ENCODE measurements at regions not wholly inside any gene's neighbourhood (a gene's known extent, or its start where the extent isn't known, plus 50 kb on each side); places are given as distances from the start of the nearest gene placed in this dataset.

DNA sequence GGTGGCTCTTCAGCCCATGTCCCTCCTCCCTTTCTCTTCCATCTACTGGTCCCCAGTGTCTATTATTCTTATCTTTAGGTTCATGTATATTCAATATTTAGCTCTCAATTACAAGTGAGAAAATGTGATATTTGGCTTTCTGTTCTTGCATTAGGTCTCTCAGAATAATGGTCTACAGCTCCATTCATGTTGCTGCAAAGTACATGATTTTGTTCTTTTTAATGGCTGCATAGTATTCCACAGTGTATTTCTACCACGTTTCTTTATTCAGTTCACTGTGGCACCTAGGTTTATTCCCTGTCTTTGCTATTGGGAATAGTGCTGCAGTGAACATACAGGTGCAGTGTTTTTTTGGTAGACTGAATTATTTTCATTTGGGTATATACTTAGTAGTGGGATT lies 1308.8 kb downstream of the EFNA5 start:
- H3K9ac ChIP-seq, result no peak overlapping the region
- ChIA-PET CTCF (no interaction called here), POLR2A (no interaction called here)
- no peaks in the 10 kb centered on the region for H3K79me2 ChIP-seq (ENCODE audit: insufficient read depth)
- DNase-seq, result no peak
- no peak overlapping the region for H3K4me2 ChIP-seq
- H3K4me1 ChIP-seq (ENCODE audit: control insufficient read depth in 1 of 2, insufficient read depth in 2 of 2, low read depth in 1 of 2, low read length in 1 of 2), result peaks cover 0 to 10% of the 10 kb centered on the region in 2 experiments; a peak in 1 of 4 replicates
- H3K9me3 ChIP-seq, result no peaks in the 10 kb centered on the region
- no peak overlapping the region for H3K27ac ChIP-seq (ENCODE audit: low read depth in 2 of 2, low read length in 1 of 2)
- 31% methylated on average over 1 of the region's 1 CpG for WGBS (ENCODE audit: low lambda C conversion rate)
- no peaks in the 10 kb centered on the region for H3K27me3 ChIP-seq (ENCODE audit: insufficient read depth)
- H3K36me3 ChIP-seq (replicated peaks in 1 of 2; ENCODE audit: control insufficient read depth in 1 of 2, insufficient read depth in 2 of 2, low read length in 1 of 2), result no peaks in the 10 kb centered on the region
- no peaks in the 10 kb centered on the region for H4K20me1 ChIP-seq (ENCODE audit: insufficient read depth)
- H3K4me3 ChIP-seq (ENCODE audit: low read depth in 2 of 2, low read length in 1 of 2), result no peak overlapping the region
- H3F3A ChIP-seq (replicated peaks; ENCODE audit: insufficient read depth), result peaks cover 6% of the 10 kb centered on the region
- H3K9me2 ChIP-seq, result no peaks in the 10 kb centered on the region
- TF ChIP-seq POLR2AphosphoS5 (IDR thresholded peaks at IDR 0.05; ENCODE audit: low read depth, low read length) (no peak), EP300 (IDR thresholded peaks at IDR 0.05; ENCODE audit: borderline replicate concordance in 1 of 2, low read depth in 1 of 2, low read length in 1 of 2) (no peak), NRF1 (IDR thresholded peaks at IDR 0.05; ENCODE audit: low read depth, low read length) (no peak), TAF1 (IDR thresholded peaks at IDR 0.05; ENCODE audit: borderline replicate concordance, low read depth, low read length) (no peak), FOXJ3 (CRISPR knock-in tag; IDR thresholded peaks at IDR 0.05) (no peak), MXI1 (IDR thresholded peaks at IDR 0.05; ENCODE audit: low read depth, low read length) (no peak), GATA2 (CRISPR knock-in tag; IDR thresholded peaks at IDR 0.05) (no peak), FOSL2 (IDR thresholded peaks at IDR 0.05; ENCODE audit: borderline replicate concordance, low read depth) (no peak)
- TF ChIP-seq, protein P1, sequence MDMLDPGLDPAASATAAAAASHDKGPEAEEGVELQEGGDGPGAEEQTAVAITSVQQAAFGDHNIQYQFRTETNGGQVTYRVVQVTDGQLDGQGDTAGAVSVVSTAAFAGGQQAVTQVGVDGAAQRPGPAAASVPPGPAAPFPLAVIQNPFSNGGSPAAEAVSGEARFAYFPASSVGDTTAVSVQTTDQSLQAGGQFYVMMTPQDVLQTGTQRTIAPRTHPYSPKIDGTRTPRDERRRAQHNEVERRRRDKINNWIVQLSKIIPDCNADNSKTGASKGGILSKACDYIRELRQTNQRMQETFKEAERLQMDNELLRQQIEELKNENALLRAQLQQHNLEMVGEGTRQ (IDR thresholded peaks at IDR 0.05; ENCODE audit: borderline replicate concordance, low read depth, low read length), result no peak
- no peak overlapping the region for H2AFZ ChIP-seq (ENCODE audit: low read depth)

DNA sequence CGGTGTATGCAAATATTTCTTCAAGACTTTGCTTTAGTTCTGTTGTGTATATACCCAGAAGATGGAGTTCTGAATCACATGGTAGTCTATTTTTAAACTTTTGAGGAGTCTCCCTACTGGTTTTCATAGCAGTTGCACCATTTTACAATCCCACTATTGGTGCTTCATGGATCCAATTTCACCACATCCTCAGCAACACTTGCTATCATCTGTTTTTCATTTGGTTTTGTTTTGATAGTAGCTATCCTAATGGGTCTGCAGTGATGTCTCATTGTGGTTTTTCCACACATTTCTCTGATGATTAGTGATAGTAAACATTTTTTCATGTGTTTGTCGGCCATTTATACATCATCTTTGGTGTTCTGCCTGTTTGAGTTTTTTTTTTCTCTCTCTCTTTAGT lies 1339.3 kb downstream of the EFNA5 start:
- no peak overlapping the region for H3K4me3 ChIP-seq (ENCODE audit: low read depth in 2 of 2, low read length in 1 of 2)
- no peak overlapping the region for H2AFZ ChIP-seq (ENCODE audit: low read depth)
- H3K27ac ChIP-seq (ENCODE audit: low read depth in 2 of 2, low read length in 1 of 2), result peak overlapping the region in 1 of 2 experiments; percentile 60; a peak in 2 of 4 replicates
- no peaks in the 10 kb centered on the region for H3K79me2 ChIP-seq (ENCODE audit: insufficient read depth)
- 44% methylated on average over 2 of the region's 2 CpGs for WGBS (ENCODE audit: low lambda C conversion rate)
- POLR2A ChIA-PET, result no interaction called here
- H3K27me3 ChIP-seq (ENCODE audit: insufficient read depth), result no peaks in the 10 kb centered on the region
- no peaks in the 10 kb centered on the region for H3K9me2 ChIP-seq
- DNase-seq, result no peak
- peaks cover 7% of the 10 kb centered on the region for H3F3A ChIP-seq (replicated peaks; ENCODE audit: insufficient read depth)
- H3K4me2 ChIP-seq, result no peak overlapping the region
- CTCF ChIA-PET, result no interaction called here
- H3K9ac ChIP-seq, result no peak overlapping the region
- H3K4me1 ChIP-seq (ENCODE audit: control insufficient read depth in 1 of 2, insufficient read depth in 2 of 2, low read depth in 1 of 2, low read length in 1 of 2), result no peaks in the 10 kb centered on the region; a peak in 1 of 4 replicates
- H3K9me3 ChIP-seq, result 0 out of 2 replicates have a peak, but pooled peaks cover 5% of the 10 kb centered on the region
- no peaks in the 10 kb centered on the region for H3K36me3 ChIP-seq (replicated peaks in 1 of 2; ENCODE audit: control insufficient read depth in 1 of 2, insufficient read depth in 2 of 2, low read length in 1 of 2)
- no peaks in the 10 kb centered on the region for H4K20me1 ChIP-seq (ENCODE audit: insufficient read depth)
- peak; percentile 71; the same call in 1 of the 2 replicates for TF ChIP-seq RXRA (IDR thresholded peaks at IDR 0.05; ENCODE audit: borderline replicate concordance, low read depth)
- no peak for TF ChIP-seq SIN3A (IDR thresholded peaks at IDR 0.05; ENCODE audit: borderline replicate concordance, low read depth, low read length)
- TF ChIP-seq TCF12 (IDR thresholded peaks at IDR 0.05), result peak; percentile 99
- TF ChIP-seq FOSL2 (IDR thresholded peaks at IDR 0.05; ENCODE audit: borderline replicate concordance, low read depth), result peak; percentile 85; the same call in 1 of the 2 replicates
- TF ChIP-seq, protein P2, sequence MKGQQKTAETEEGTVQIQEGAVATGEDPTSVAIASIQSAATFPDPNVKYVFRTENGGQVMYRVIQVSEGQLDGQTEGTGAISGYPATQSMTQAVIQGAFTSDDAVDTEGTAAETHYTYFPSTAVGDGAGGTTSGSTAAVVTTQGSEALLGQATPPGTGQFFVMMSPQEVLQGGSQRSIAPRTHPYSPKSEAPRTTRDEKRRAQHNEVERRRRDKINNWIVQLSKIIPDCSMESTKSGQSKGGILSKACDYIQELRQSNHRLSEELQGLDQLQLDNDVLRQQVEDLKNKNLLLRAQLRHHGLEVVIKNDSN (IDR thresholded peaks at IDR 0.05; ENCODE audit: borderline replicate concordance, low read depth), result no peak
- no peak for TF ChIP-seq SMC3 (IDR thresholded peaks at IDR 0.05; ENCODE audit: low read depth, low read length)
- TF ChIP-seq, protein P3, sequence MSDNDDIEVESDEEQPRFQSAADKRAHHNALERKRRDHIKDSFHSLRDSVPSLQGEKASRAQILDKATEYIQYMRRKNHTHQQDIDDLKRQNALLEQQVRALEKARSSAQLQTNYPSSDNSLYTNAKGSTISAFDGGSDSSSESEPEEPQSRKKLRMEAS (IDR thresholded peaks at IDR 0.05; ENCODE audit: low read depth), result peak; percentile 62; the same call in 1 of the 2 replicates
- peak; percentile 89 for TF ChIP-seq MEF2A (IDR thresholded peaks at IDR 0.05; ENCODE audit: borderline replicate concordance, low read depth)
- peak in 1 of 2 experiments; percentile 91; a peak in 2 of 4 replicates for TF ChIP-seq EP300 (IDR thresholded peaks at IDR 0.05; ENCODE audit: borderline replicate concordance in 1 of 2, low read depth in 1 of 2, low read length in 1 of 2)
- TF ChIP-seq, protein P4, sequence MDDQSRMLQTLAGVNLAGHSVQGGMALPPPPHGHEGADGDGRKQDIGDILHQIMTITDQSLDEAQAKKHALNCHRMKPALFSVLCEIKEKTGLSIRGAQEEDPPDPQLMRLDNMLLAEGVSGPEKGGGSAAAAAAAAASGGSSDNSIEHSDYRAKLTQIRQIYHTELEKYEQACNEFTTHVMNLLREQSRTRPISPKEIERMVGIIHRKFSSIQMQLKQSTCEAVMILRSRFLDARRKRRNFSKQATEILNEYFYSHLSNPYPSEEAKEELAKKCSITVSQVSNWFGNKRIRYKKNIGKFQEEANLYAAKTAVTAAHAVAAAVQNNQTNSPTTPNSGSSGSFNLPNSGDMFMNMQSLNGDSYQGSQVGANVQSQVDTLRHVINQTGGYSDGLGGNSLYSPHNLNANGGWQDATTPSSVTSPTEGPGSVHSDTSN (IDR thresholded peaks at IDR 0.05), result peak; percentile 86
- peak; percentile 87 for TF ChIP-seq JUND (IDR thresholded peaks at IDR 0.05)
- TF ChIP-seq POLR2AphosphoS5 (IDR thresholded peaks at IDR 0.05; ENCODE audit: low read depth, low read length), result peak; percentile 89
- TF ChIP-seq, protein P5, sequence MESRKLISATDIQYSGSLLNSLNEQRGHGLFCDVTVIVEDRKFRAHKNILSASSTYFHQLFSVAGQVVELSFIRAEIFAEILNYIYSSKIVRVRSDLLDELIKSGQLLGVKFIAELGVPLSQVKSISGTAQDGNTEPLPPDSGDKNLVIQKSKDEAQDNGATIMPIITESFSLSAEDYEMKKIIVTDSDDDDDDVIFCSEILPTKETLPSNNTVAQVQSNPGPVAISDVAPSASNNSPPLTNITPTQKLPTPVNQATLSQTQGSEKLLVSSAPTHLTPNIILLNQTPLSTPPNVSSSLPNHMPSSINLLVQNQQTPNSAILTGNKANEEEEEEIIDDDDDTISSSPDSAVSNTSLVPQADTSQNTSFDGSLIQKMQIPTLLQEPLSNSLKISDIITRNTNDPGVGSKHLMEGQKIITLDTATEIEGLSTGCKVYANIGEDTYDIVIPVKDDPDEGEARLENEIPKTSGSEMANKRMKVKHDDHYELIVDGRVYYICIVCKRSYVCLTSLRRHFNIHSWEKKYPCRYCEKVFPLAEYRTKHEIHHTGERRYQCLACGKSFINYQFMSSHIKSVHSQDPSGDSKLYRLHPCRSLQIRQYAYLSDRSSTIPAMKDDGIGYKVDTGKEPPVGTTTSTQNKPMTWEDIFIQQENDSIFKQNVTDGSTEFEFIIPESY (IDR thresholded peaks at IDR 0.05; ENCODE audit: borderline replicate concordance, low read depth), result peak; percentile 85; the same call in 1 of the 2 replicates
- TF ChIP-seq, protein P6, sequence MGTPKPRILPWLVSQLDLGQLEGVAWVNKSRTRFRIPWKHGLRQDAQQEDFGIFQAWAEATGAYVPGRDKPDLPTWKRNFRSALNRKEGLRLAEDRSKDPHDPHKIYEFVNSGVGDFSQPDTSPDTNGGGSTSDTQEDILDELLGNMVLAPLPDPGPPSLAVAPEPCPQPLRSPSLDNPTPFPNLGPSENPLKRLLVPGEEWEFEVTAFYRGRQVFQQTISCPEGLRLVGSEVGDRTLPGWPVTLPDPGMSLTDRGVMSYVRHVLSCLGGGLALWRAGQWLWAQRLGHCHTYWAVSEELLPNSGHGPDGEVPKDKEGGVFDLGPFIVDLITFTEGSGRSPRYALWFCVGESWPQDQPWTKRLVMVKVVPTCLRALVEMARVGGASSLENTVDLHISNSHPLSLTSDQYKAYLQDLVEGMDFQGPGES (IDR thresholded peaks at IDR 0.05; ENCODE audit: low read depth, low read length), result no peak
- peak; percentile 69; the same call in 1 of the 2 replicates for TF ChIP-seq TEAD4 (IDR thresholded peaks at IDR 0.05; ENCODE audit: borderline replicate concordance, insufficient read depth)
- TF ChIP-seq TAF1 (IDR thresholded peaks at IDR 0.05; ENCODE audit: borderline replicate concordance, low read depth, low read length), result 0 out of 2 replicates have a peak, but pooled peaks have one; percentile 25
- peak; percentile 57; the same call in 1 of the 2 replicates for TF ChIP-seq YY1 (IDR thresholded peaks at IDR 0.05; ENCODE audit: low read depth)
